Thoracic aorta (tissue), 2 donors: ENCODE measurements at regions not wholly inside any gene's neighbourhood (a gene's known extent, or its start where the extent isn't known, plus 50 kb on each side); places are given as distances from the start of the nearest gene placed in this dataset.

Source experiments
- ATAC-seq: fragments of 150-250 bp; one replicate; pipeline ENCODE4 v1.8.0; 2017; ENCODE audit warnings: low read depth; ENCODE audit not compliant: insufficient number of reproducible peaks, low FRiP score
- DNase-seq: peaks from one replicate; pipeline ENCODE4 v3.0.0-alpha.2; 2020; ENCODE audit warnings: low spot score
- H3K27ac ChIP-seq, 2 donors: fragments of 200-600 bp; sonication (generic); 1 replicate in 1 of 2; 2 replicates in 1 of 2; pipeline ENCODE4 v1.5.1; 2016; ENCODE audit warnings: mild to moderate bottlenecking in 2 of 2, moderate library complexity in 2 of 2
- H3K27me3 ChIP-seq: fragments of 200-600 bp; sonication (generic); replicated peaks from 2 replicates; pipeline ENCODE4 v1.6.0; 2016; ENCODE audit warnings: mild to moderate bottlenecking; ENCODE audit not compliant: insufficient read depth
- H3K36me3 ChIP-seq: fragments of 200-600 bp; sonication (generic); one replicate; pipeline ENCODE4 v1.5.1; 2016
- H3K4me1 ChIP-seq, 2 donors: fragments of 200-600 bp; sonication (generic); 1 replicate in 1 of 2; 2 replicates in 1 of 2; pipeline versions ENCODE4 v1.5.1 to v1.6.0; 2016; ENCODE audit warnings: low read depth in 2 of 2, mild to moderate bottlenecking in 1 of 2; ENCODE audit not compliant: control insufficient read depth in 1 of 2
- H3K4me3 ChIP-seq: fragments of 200-600 bp; sonication (generic); 2 replicates; pipeline ENCODE4 v1.5.1; 2016; ENCODE audit warnings: mild to moderate bottlenecking
- H3K9me3 ChIP-seq: fragments of 200-600 bp; sonication (generic); 2 replicates; pipeline ENCODE4 v1.5.1; 2016
- TF ChIP-seq, protein P1 (sequence below): fragments of 200-600 bp; sonication (generic); IDR thresholded peaks from one replicate; pipeline ENCODE4 v1.5.1; 2019; ENCODE audit warnings: antibody characterized with exemption

DNA sequence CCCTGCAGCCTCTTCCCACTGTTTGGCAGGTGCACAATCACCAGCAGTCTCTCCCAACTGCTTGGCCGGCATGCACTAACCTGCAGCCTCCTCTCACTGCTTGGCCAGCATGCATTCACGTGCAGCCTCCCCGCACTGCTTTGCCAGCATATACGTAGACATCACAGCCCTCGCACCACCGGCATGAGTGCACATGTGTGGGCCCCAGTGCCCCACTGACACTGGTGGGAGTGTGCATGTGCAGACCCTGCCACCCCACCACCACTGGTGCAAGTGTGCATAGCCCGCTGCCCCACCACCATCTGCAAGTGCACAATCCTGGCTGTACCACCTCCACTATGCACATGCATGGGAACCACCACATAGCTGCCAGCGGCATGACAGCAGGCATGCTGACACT lies 127.5 kb upstream of the SOX9 start:
- Histone ChIP-seq H3K9me3 (no peaks in the 10 kb centered on the region), H3K27ac (no peak overlapping the region), H3K4me3 (no peak overlapping the region), H3K36me3 (no peaks in the 10 kb centered on the region), H3K4me1 (no peaks in the 10 kb centered on the region), H3K27me3 (no peaks in the 10 kb centered on the region)
- no peak for DNase-seq
- TF ChIP-seq, protein P1, sequence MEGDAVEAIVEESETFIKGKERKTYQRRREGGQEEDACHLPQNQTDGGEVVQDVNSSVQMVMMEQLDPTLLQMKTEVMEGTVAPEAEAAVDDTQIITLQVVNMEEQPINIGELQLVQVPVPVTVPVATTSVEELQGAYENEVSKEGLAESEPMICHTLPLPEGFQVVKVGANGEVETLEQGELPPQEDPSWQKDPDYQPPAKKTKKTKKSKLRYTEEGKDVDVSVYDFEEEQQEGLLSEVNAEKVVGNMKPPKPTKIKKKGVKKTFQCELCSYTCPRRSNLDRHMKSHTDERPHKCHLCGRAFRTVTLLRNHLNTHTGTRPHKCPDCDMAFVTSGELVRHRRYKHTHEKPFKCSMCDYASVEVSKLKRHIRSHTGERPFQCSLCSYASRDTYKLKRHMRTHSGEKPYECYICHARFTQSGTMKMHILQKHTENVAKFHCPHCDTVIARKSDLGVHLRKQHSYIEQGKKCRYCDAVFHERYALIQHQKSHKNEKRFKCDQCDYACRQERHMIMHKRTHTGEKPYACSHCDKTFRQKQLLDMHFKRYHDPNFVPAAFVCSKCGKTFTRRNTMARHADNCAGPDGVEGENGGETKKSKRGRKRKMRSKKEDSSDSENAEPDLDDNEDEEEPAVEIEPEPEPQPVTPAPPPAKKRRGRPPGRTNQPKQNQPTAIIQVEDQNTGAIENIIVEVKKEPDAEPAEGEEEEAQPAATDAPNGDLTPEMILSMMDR: no peak
- ATAC-seq: no peak

DNA sequence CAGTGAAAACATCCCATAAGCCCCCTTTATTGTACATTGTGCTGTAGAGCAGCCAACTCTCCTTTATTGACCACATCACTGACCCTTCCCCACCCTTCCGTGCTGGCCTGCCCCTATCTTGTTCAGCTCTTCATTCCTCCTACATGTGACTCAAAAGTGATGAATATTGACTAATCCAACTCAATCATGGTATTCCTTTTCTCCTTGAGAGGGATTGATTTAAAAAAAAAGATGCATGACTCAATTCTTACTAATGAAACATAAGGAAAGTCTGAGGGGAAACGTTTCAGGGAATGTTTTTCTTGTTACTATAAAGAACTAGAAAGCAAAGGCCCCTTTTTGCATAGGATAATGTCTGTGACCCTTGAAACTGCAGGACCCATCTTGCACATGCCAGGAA lies 125.2 kb upstream of the SOX9 start:
- H3K4me1 ChIP-seq: no peaks in the 10 kb centered on the region
- H3K27ac ChIP-seq: no peak overlapping the region
- H3K36me3 ChIP-seq: no peaks in the 10 kb centered on the region
- H3K4me3 ChIP-seq: no peak overlapping the region
- TF ChIP-seq, protein P1: no peak
- no peaks in the 10 kb centered on the region for H3K9me3 ChIP-seq
- no peaks in the 10 kb centered on the region for H3K27me3 ChIP-seq
- DNase-seq (no peak), ATAC-seq (no peak)

DNA sequence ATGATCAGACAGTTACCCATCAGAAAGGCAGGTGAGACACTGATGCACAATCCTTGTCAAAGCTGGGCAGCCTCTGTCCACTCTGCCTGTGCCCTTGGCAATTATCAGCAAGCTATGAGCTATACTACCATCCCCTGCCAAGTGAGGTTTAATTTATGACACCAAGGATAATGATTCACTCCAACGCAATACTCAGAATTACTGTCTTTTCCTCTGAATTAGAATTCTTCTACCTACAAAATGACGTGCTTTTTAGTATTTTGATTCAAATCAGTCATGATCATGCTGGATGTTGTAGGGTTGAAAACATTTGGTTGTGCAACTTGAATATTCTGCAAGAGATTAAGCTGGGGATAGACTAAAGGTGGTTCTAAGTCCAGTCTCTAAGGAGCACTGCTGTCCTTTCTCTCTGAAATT lies 116.8 kb upstream of the SOX9 start:
- Histone ChIP-seq H3K27ac (no peak overlapping the region), H3K4me3 (no peak overlapping the region), H3K36me3 (no peaks in the 10 kb centered on the region), H3K27me3 (no peaks in the 10 kb centered on the region), H3K9me3 (no peaks in the 10 kb centered on the region), H3K4me1 (no peaks in the 10 kb centered on the region)
- TF ChIP-seq, protein P1: no peak
- ATAC-seq: no peak
- no peak for DNase-seq

DNA sequence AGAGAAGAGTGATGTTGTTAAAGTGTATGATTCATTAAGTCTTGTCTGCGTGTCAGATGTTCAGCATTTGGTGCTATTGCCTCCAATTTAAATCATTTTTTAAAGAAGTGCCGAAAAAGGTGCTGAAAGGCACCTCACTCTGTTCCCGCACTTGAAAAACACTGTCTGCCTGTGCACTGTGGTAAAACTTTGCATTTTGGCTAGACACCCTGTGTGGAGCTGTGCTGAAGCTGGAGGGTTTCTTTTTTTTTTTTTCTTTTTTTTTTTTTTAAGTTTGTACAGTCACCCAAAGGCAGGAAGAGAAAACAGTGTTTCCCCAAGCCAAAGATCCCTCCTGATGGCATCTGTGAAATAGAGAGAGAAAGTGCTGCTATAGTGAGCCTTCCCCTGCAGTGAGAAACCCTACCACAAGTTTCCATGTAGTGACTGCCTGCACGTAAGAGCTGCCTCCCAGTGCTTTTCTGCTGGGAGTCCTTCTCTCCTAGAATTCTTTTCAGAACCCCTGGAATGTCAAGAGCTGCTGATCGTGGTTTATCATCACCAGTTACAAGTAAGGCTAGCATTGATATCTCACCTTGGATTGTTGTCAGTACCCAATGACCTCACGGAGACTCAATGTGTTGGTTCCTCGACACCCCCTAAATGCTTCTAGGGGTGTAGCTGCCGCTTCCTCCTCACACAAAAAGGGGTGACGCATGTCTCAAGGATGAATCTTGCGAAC lies 116.0 kb upstream of the SOX9 start:
- Histone ChIP-seq H3K9me3 (no peaks in the 10 kb centered on the region), H3K4me1 (no peaks in the 10 kb centered on the region), H3K36me3 (no peaks in the 10 kb centered on the region), H3K27me3 (no peaks in the 10 kb centered on the region), H3K4me3 (no peak overlapping the region), H3K27ac (no peak overlapping the region)
- ATAC-seq (no peak), DNase-seq (no peak)
- TF ChIP-seq, protein P1: no peak

GRCh38 chr17:72005332-72006163 lies 115.3 kb upstream of the SOX9 start:
- Histone ChIP-seq H3K27me3 (no peaks in the 10 kb centered on the region), H3K4me3 (no peak overlapping the region), H3K27ac (no peak overlapping the region), H3K9me3 (no peaks in the 10 kb centered on the region), H3K36me3 (no peaks in the 10 kb centered on the region), H3K4me1 (no peaks in the 10 kb centered on the region)
- DNase-seq: no peak
- TF ChIP-seq, protein P1: no peak
- ATAC-seq: no peak
